Loucy (cell line): ENCODE measurements at regions not wholly inside any gene's neighbourhood (a gene's known extent, or its start where the extent isn't known, plus 50 kb on each side); places are given as distances from the start of the nearest gene placed in this dataset.

ENCODE experiments used
- EZH2phosphoT487 ChIP-seq: fragments of 200-600 bp; IDR thresholded peaks from 2 replicates; pipeline ENCODE4 v1.6.1; 2018; ENCODE audit warnings: antibody characterized with exemption, mild to moderate bottlenecking, moderate library complexity, borderline replicate concordance
- TF ChIP-seq, protein P1 (sequence below): fragments of 200-600 bp; sonication (generic); conservative IDR thresholded peaks from 2 replicates; pipeline ENCODE4 v1.5.1; 2014; ENCODE audit warnings: mild to moderate bottlenecking, antibody characterized with exemption, low read length

DNA sequence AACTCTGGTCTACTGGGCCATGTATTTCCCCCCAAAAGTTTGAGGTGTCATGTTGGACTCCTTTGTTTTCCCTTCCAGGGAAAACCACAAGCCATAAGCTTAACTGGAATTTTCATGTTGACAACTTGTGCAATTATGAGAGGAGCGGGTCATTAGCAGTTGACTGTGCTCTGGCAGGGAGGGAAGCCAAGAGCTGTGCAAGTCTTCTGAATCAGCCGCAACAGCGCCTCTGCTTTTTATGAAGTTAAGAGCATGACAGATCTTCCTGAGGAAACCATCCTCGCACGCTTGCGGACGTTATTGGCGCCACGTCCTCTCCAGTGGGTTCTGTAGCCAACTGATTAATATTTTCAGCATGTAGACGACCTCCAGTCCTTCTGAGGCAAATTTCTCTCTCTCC, 148.7 kb upstream of the MKI67 start:
- TF ChIP-seq, protein P1, sequence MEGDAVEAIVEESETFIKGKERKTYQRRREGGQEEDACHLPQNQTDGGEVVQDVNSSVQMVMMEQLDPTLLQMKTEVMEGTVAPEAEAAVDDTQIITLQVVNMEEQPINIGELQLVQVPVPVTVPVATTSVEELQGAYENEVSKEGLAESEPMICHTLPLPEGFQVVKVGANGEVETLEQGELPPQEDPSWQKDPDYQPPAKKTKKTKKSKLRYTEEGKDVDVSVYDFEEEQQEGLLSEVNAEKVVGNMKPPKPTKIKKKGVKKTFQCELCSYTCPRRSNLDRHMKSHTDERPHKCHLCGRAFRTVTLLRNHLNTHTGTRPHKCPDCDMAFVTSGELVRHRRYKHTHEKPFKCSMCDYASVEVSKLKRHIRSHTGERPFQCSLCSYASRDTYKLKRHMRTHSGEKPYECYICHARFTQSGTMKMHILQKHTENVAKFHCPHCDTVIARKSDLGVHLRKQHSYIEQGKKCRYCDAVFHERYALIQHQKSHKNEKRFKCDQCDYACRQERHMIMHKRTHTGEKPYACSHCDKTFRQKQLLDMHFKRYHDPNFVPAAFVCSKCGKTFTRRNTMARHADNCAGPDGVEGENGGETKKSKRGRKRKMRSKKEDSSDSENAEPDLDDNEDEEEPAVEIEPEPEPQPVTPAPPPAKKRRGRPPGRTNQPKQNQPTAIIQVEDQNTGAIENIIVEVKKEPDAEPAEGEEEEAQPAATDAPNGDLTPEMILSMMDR, result peak; percentile 52
- no peak for TF ChIP-seq EZH2phosphoT487
